HepG2 (cell line): ENCODE measurements at regions not wholly inside any gene's neighbourhood (a gene's known extent, or its start where the extent isn't known, plus 50 kb on each side); places are given as distances from the start of the nearest gene placed in this dataset.

Experiments
- ATAC-seq: fragments of 200-7000 bp; cut with Tn5 transposase; 3 replicates; pipeline ENCODE4 v1.9.1; 2020; ENCODE audit warnings: mild to moderate bottlenecking, moderate library complexity
- BruUV-seq: library from RNA; stranded (reverse); fragments of 400-500 nt; replicated peaks from 2 replicates; lab custom pipeline; 2021; lab: Mats Ljungman, UMichigan
- CTCF ChIA-PET: fragments of 300-600 bp; formaldehyde crosslinking; extraction: SDS; loops from one replicate; lab custom pipeline; 2021; ENCODE audit warnings: low total read pairs, inconsistent platforms, low intra/inter-chr PET ratio; lab: Yijun Ruan, JAX
- POLR2A ChIA-PET: fragments of 350-600 bp; sonication (Branson Sonifier 250); formaldehyde crosslinking; loops from one replicate; lab custom pipeline; 2020; ENCODE audit warnings: antibody characterized with exemption, inconsistent platforms; lab: Yijun Ruan, JAX
- DNase-seq: peaks from one replicate; pipeline ENCODE4 v3.0.0-alpha.2; 2015; ENCODE audit warnings: low spot score
- FAIRE-seq: peaks from 3 replicates; lab custom pipeline; 2011; peaks lifted over from hg19 to GRCh38; lab: Jason Lieb, UNC
- H2AFZ ChIP-seq: one replicate; pipeline ENCODE4 v1.6.1; 2011; ENCODE audit warnings: low read length, inconsistent platforms
- H3K27ac ChIP-seq: fragments of 300-600 bp; 3 replicates; pipeline ENCODE4 v1.8.0; 2011; ENCODE audit warnings: mixed run types, mild to moderate bottlenecking, mixed read lengths, low read length, inconsistent platforms; ENCODE audit not compliant: insufficient read depth; ENCODE audit errors: extremely low read length
- H3K27me3 ChIP-seq, 2 experiments: fragments of 200-600 bp in 1 of 2; 2 replicates in 1 of 2; 3 replicates in 1 of 2; pipeline versions ENCODE4 v1.6.0 to v1.8.0; 2011; ENCODE audit warnings: low read length in 2 of 2, mild to moderate bottlenecking in 2 of 2, moderate library complexity in 2 of 2, inconsistent platforms in 1 of 2; ENCODE audit not compliant: insufficient read depth in 2 of 2, control insufficient read depth in 1 of 2
- H3K36me3 ChIP-seq, 2 experiments: fragments of 200-600 bp in 1 of 2; replicated peaks in 1 of 2; 2 replicates in 1 of 2; 3 replicates in 1 of 2; pipeline versions ENCODE4 v1.5.1 to v1.8.0; 2011; ENCODE audit warnings: low read length in 2 of 2, inconsistent platforms in 1 of 2; ENCODE audit not compliant: insufficient read depth in 2 of 2, control insufficient read depth in 1 of 2
- H3K4me1 ChIP-seq: 2 replicates; pipeline ENCODE4 v1.5.1; 2012; ENCODE audit warnings: low read length, inconsistent platforms; ENCODE audit not compliant: insufficient read depth
- H3K4me2 ChIP-seq: 2 replicates; pipeline ENCODE4 v1.6.0; 2011; ENCODE audit warnings: low read depth, low read length, inconsistent platforms
- H3K4me3 ChIP-seq, 3 experiments: fragments of 200-600 bp in 1 of 3; sonication (generic), shearing (Covaris generic) in 1 of 3; replicated peaks in 1 of 3; 2 replicates each; pipeline ENCODE4 v1.5.1; 2011 to 2016; ENCODE audit warnings: low read length in 3 of 3, inconsistent platforms in 2 of 3, low read depth in 2 of 3, mild to moderate bottlenecking in 2 of 3, control low read depth in 1 of 3, mixed read lengths in 1 of 3; ENCODE audit not compliant: insufficient read depth in 1 of 3
- H3K79me2 ChIP-seq: one replicate; pipeline ENCODE4 v1.6.1; 2011; ENCODE audit warnings: low read length, inconsistent platforms; ENCODE audit not compliant: insufficient read depth
- H3K9ac ChIP-seq: 2 replicates; pipeline ENCODE4 v1.6.0; 2011; ENCODE audit warnings: mild to moderate bottlenecking, low read depth, low read length, inconsistent platforms; ENCODE audit not compliant: insufficient read depth
- H3K9me3 ChIP-seq: 2 replicates; pipeline ENCODE4 v1.5.1; 2012; ENCODE audit warnings: mild to moderate bottlenecking, low read length
- H4K20me1 ChIP-seq: 2 replicates; pipeline ENCODE4 v1.6.0; 2011; ENCODE audit warnings: inconsistent platforms, mild to moderate bottlenecking, low read length, moderate library complexity; ENCODE audit not compliant: insufficient read depth
- AFF4 ChIP-seq: sonication (generic); formaldehyde crosslinking; IDR thresholded peaks from 2 replicates; pipeline ENCODE4 v1.4.0; 2020; ENCODE audit warnings: missing genetic modification reagents
- ARNT2 ChIP-seq: sonication (generic); formaldehyde crosslinking; IDR thresholded peaks from 2 replicates; pipeline ENCODE4 v1.8.0; 2022; ENCODE audit warnings: mild to moderate bottlenecking, low read depth, missing genetic modification reagents, moderate library complexity
- DPF2 ChIP-seq: sonication (generic); formaldehyde crosslinking; IDR thresholded peaks from 2 replicates; pipeline ENCODE4 v1.4.0; 2020; ENCODE audit warnings: mild to moderate bottlenecking, low read depth, missing genetic modification reagents, borderline replicate concordance
- DR1 ChIP-seq: sonication (generic); formaldehyde crosslinking; IDR thresholded peaks from 2 replicates; pipeline ENCODE4 v1.8.0; 2021; ENCODE audit warnings: mild to moderate bottlenecking, missing genetic modification reagents, inconsistent platforms
- ETV5 ChIP-seq: IDR thresholded peaks from 2 replicates; pipeline ENCODE4 v1.6.1; 2018; ENCODE audit warnings: missing biosample characterization, missing genetic modification reagents, inconsistent platforms, borderline replicate concordance
- JUN ChIP-seq: sonication (generic); formaldehyde crosslinking; IDR thresholded peaks from 2 replicates; pipeline ENCODE4 v1.4.0; 2020; ENCODE audit warnings: mild to moderate bottlenecking, missing genetic modification reagents
- NFRKB ChIP-seq: fragments of 450-650 bp; IDR thresholded peaks from 2 replicates; pipeline ENCODE4 v1.6.1; 2017
- SP140L ChIP-seq: sonication (generic); formaldehyde crosslinking; IDR thresholded peaks from 2 replicates; pipeline ENCODE4 v1.4.0; 2020; ENCODE audit warnings: missing genetic modification reagents, borderline replicate concordance
- SPEN ChIP-seq: sonication (generic); formaldehyde crosslinking; IDR thresholded peaks from 2 replicates; pipeline ENCODE4 v1.5.1; 2020; ENCODE audit warnings: low read depth, mild to moderate bottlenecking, missing genetic modification reagents
- THAP7 ChIP-seq: sonication (generic); formaldehyde crosslinking; IDR thresholded peaks from 2 replicates; pipeline ENCODE4 v1.8.1; 2023; ENCODE audit warnings: mild to moderate bottlenecking, missing genetic modification reagents
- ZNF143 ChIP-seq: sonication (generic); formaldehyde crosslinking; IDR thresholded peaks from 2 replicates; pipeline ENCODE4 v1.4.0; 2020; ENCODE audit warnings: missing genetic modification reagents
- ZNF275 ChIP-seq: sonication (generic); formaldehyde crosslinking; IDR thresholded peaks from 2 replicates; pipeline ENCODE4 v1.8.0; 2022; ENCODE audit warnings: missing genetic modification reagents, mild to moderate bottlenecking, inconsistent platforms, borderline replicate concordance
- ZNF580 ChIP-seq: IDR thresholded peaks from 2 replicates; pipeline ENCODE4 v1.6.1; 2016; ENCODE audit warnings: low read depth, borderline replicate concordance
- ZNF775 ChIP-seq: sonication (generic); formaldehyde crosslinking; IDR thresholded peaks from 2 replicates; pipeline ENCODE4 v1.4.0; 2020; ENCODE audit warnings: missing genetic modification reagents, mild to moderate bottlenecking, moderate library complexity, borderline replicate concordance
- ZNF878 ChIP-seq: sonication (generic); formaldehyde crosslinking; IDR thresholded peaks from 2 replicates; pipeline ENCODE4 v1.8.1; 2023; ENCODE audit warnings: mild to moderate bottlenecking, missing genetic modification reagents, moderate library complexity
- ZSCAN25 ChIP-seq: sonication (generic); formaldehyde crosslinking; IDR thresholded peaks from 2 replicates; pipeline ENCODE4 v1.8.0; 2022; ENCODE audit warnings: mild to moderate bottlenecking, missing genetic modification reagents
- ZSCAN31 ChIP-seq: sonication (generic); formaldehyde crosslinking; IDR thresholded peaks from 2 replicates; pipeline ENCODE4 v1.5.0; 2020; ENCODE audit warnings: low read depth, mild to moderate bottlenecking, missing genetic modification reagents
- in situ Hi-C: cut with HindIII; loops from 2 replicates; pipeline ENCODE4 v1.10.0; 2017; ENCODE audit warnings: low pct_unique_long_range_greater_than_20kb; ENCODE audit not compliant: extremely low pct_ligation_motif_present
- intact Hi-C: fragments of 100-400 bp; cut with micrococcal nuclease; formaldehyde crosslinking; loops from one replicate; pipeline ENCODE4 v1.10.0; 2022; ENCODE audit not compliant: unreplicated experiment

- Histone ChIP-seq H3K4me1 (no peaks in the 10 kb centered on the region), H4K20me1 (no peaks in the 10 kb centered on the region), H3K36me3 (no peaks in the 10 kb centered on the region), H3K27me3 (no peaks in the 10 kb centered on the region), H3K9ac (no peak overlapping the region), H3K27ac (no peak overlapping the region), H3K4me2 (no peak overlapping the region), H3K4me3 (no peak overlapping the region), H3K79me2 (no peaks in the 10 kb centered on the region), H3K9me3 (0 out of 2 replicates have a peak, but pooled peaks cover 9% of the 10 kb centered on the region), H2AFZ (no peak overlapping the region)
- in situ Hi-C loops (no loop called here), intact Hi-C loops (no loop called here)
- TF ChIP-seq JUN (CRISPR knock-in tag) (no peak), DPF2 (CRISPR knock-in tag) (no peak), AFF4 (CRISPR knock-in tag) (no peak), ZNF580 (CRISPR knock-in tag) (no peak), SP140L (CRISPR knock-in tag) (no peak), ZNF275 (CRISPR knock-in tag) (no peak), ZSCAN31 (no peak), ZNF775 (CRISPR knock-in tag) (no peak), ETV5 (CRISPR knock-in tag) (no peak), ZSCAN25 (no peak), ARNT2 (CRISPR knock-in tag) (no peak), ZNF878 (no peak), THAP7 (CRISPR knock-in tag) (no peak), DR1 (CRISPR knock-in tag) (no peak), NFRKB (no peak), ZNF143 (CRISPR knock-in tag) (no peak), SPEN (no peak)
- DNase-seq (no peak), ATAC-seq (no peak), FAIRE-seq (no peak)
- BruUV-seq, result no TSS peak
- CTCF ChIA-PET, result no interaction called here
- POLR2A ChIA-PET, result no interaction called here
Observed at GRCh38 chr10:109067031-109067430, 856.3 kb downstream of the XPNPEP1 start.
